Chondrocyte (in vitro differentiated cells): ENCODE measurements at regions not wholly inside any gene's neighbourhood (a gene's known extent, or its start where the extent isn't known, plus 50 kb on each side); places are given as distances from the start of the nearest gene placed in this dataset.

Source experiments
- DNase-seq: peaks from one replicate; pipeline ENCODE4 v3.0.0; 2021; ENCODE audit warnings: mixed read lengths, low spot score
- H3K27ac Mint-ChIP-seq: one replicate; pipeline ENCODE4 v1.8.0; 2021; ENCODE audit warnings: mild to moderate bottlenecking, moderate library complexity, mixed read lengths; ENCODE audit not compliant: unreplicated experiment
- H3K27me3 Mint-ChIP-seq: 2 replicates; pipeline ENCODE4 v1.8.0; 2021; ENCODE audit warnings: low read depth, mixed read lengths
- H3K36me3 Mint-ChIP-seq: 2 replicates; pipeline ENCODE4 v1.8.0; 2021; ENCODE audit warnings: low read depth, mixed read lengths
- H3K4me1 Mint-ChIP-seq: 2 replicates; pipeline ENCODE4 v1.8.0; 2021; ENCODE audit warnings: low read depth, mild to moderate bottlenecking, mixed read lengths
- H3K4me3 Mint-ChIP-seq: one replicate; pipeline ENCODE4 v1.8.0; 2021; ENCODE audit warnings: mild to moderate bottlenecking, moderate library complexity, mixed read lengths; ENCODE audit not compliant: unreplicated experiment
- H3K9me3 Mint-ChIP-seq: 2 replicates; pipeline ENCODE4 v1.8.0; 2021; ENCODE audit warnings: low read depth, mixed read lengths
- TF ChIP-seq, protein P1 (sequence below): fragments of 200-600 bp; sonication (generic); IDR thresholded peaks from 2 replicates; pipeline ENCODE4 v1.5.0; 2021; ENCODE audit warnings: antibody characterized with exemption, mild to moderate bottlenecking, moderate library complexity

DNA sequence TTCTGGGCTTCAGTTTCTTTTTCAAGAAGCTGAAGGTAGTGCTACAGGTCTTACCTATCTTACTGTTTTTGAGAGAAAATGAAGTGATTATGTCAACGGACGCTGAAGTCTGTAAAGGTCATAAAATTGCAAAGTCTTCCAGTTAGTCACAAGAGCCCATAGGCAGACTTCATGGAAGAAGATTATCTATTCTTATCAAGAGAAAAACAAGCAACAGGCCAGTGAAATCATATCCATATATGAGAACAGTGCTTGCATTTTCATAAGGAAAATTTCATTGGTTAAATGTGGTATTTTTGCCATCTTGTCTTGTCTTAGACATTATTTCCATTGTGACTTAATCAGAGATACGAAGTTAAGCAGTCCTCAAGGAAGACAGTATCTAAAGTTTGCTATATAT lies 412.7 kb upstream of the SEL1L start:
- H3K4me3 Mint-ChIP-seq: no peak overlapping the region
- H3K36me3 Mint-ChIP-seq: no peaks in the 10 kb centered on the region
- H3K27ac Mint-ChIP-seq: no peak overlapping the region
- H3K9me3 Mint-ChIP-seq: peaks cover 26% of the 10 kb centered on the region
- no peaks in the 10 kb centered on the region for H3K27me3 Mint-ChIP-seq
- H3K4me1 Mint-ChIP-seq: no peaks in the 10 kb centered on the region
- TF ChIP-seq, protein P1, sequence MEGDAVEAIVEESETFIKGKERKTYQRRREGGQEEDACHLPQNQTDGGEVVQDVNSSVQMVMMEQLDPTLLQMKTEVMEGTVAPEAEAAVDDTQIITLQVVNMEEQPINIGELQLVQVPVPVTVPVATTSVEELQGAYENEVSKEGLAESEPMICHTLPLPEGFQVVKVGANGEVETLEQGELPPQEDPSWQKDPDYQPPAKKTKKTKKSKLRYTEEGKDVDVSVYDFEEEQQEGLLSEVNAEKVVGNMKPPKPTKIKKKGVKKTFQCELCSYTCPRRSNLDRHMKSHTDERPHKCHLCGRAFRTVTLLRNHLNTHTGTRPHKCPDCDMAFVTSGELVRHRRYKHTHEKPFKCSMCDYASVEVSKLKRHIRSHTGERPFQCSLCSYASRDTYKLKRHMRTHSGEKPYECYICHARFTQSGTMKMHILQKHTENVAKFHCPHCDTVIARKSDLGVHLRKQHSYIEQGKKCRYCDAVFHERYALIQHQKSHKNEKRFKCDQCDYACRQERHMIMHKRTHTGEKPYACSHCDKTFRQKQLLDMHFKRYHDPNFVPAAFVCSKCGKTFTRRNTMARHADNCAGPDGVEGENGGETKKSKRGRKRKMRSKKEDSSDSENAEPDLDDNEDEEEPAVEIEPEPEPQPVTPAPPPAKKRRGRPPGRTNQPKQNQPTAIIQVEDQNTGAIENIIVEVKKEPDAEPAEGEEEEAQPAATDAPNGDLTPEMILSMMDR: no peak
- no peak for DNase-seq

DNA sequence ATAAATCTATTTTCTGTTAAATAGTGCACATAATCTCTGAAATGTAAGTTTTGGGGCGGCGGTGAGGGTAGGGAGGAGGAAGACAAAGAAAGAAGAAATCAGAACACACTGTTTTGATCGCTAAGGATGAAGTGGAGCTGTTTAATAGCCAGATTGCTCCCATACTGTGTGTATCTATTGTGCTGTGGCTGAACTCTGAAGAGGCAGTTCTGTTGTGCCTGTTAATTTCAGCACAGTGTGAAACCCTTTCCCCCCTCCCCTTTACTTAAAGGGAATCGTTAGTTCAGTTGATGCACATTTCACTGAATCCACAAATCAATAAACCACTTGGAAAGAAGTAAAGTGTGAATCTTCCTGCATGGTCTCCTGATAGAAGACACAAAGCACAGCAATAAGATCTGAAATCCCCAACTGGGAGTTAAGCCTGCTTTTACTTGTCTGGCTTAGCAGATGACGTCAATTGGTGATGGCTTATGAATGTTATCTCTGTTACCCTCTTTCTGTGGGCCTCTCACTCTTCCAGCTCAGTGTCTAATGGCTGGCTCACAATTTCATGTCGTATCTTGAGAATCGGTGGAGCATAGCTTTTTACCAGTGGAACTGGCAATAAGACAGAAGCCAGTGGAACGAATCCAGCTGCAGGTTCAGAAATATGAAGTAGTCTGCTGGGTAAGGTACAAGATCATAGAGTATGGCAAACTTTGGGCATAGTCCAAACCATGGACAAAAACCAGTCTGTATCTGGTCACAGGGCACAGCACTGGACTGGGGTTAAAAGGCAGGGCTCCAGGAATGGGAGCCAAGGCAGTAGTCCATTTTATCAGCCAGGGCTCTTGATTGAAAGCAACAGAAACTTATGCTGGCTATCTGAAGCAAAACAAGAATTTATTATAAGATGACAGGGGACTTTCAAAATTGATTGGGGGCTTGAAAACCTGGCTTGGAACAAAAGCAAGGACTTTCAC lies 413.5 kb upstream of the SEL1L start:
- H3K27ac Mint-ChIP-seq: no peak overlapping the region
- no peaks in the 10 kb centered on the region for H3K4me1 Mint-ChIP-seq
- H3K36me3 Mint-ChIP-seq: no peaks in the 10 kb centered on the region
- DNase-seq: no peak
- peaks cover 24% of the 10 kb centered on the region for H3K9me3 Mint-ChIP-seq
- H3K4me3 Mint-ChIP-seq: no peak overlapping the region
- no peaks in the 10 kb centered on the region for H3K27me3 Mint-ChIP-seq
- TF ChIP-seq, protein P1: no peak

- Mint-ChIP-seq H3K4me1 (no peaks in the 10 kb centered on the region), H3K9me3 (peaks cover 22% of the 10 kb centered on the region), H3K36me3 (no peaks in the 10 kb centered on the region), H3K27ac (no peak overlapping the region), H3K4me3 (no peak overlapping the region), H3K27me3 (no peaks in the 10 kb centered on the region)
- no peak for DNase-seq
- TF ChIP-seq, protein P1: no peak
Measured at GRCh38 chr14:81952917-81953316, 419.3 kb upstream of the SEL1L start.

- no peak for DNase-seq
- no peaks in the 10 kb centered on the region for H3K4me1 Mint-ChIP-seq
- TF ChIP-seq, protein P1: no peak
- no peaks in the 10 kb centered on the region for H3K27me3 Mint-ChIP-seq
- H3K4me3 Mint-ChIP-seq: no peak overlapping the region
- peaks cover 22% of the 10 kb centered on the region for H3K9me3 Mint-ChIP-seq
- H3K27ac Mint-ChIP-seq: no peak overlapping the region
- H3K36me3 Mint-ChIP-seq: no peaks in the 10 kb centered on the region
Measured at GRCh38 chr14:81953419-81953818, 419.8 kb upstream of the SEL1L start.

DNA sequence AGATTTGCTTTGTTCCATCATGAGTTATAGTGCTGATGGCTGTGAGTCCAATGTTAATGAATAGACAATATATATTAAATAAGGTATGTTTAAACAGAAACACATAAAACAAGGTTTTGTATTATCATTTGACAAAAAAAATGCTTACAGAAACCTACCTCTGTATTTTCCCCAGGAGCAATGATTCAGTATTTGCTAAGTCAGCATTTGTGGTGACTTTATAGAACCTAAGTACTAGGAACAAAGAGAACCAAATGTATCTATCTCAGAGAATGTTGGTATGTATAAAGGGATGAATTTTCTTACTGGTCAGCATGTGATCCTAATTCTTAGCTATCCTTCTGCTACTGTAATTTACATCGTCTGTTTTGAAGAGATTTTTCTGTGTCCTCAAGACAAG lies 421.5 kb upstream of the SEL1L start:
- Mint-ChIP-seq H3K9me3 (peaks cover 30% of the 10 kb centered on the region), H3K4me3 (no peak overlapping the region), H3K27ac (no peak overlapping the region), H3K27me3 (no peaks in the 10 kb centered on the region), H3K36me3 (no peaks in the 10 kb centered on the region), H3K4me1 (no peaks in the 10 kb centered on the region)
- DNase-seq: no peak
- TF ChIP-seq, protein P1: no peak
